HG02759 (cell line): ENCODE measurements at regions not wholly inside any gene's neighbourhood (a gene's known extent, or its start where the extent isn't known, plus 50 kb on each side); places are given as distances from the start of the nearest gene placed in this dataset.
"Not testable (repeated sequence)": the region's sequence is repeated elsewhere in the genome, so short reads cannot be mapped to it uniquely, and the experiment has no call there.

Source experiments
- ATAC-seq: cut with Tn5 transposase; IDR thresholded peaks from one replicate; pipeline ENCODE4 v1.9.1; 2021; ENCODE audit warnings: mild to moderate bottlenecking, moderate library complexity; ENCODE audit not compliant: unreplicated experiment

GRCh38 chr1:221497046-221497445, 244.8 kb downstream of the DUSP10 start:
- no peak for ATAC-seq

GRCh38 chr1:221503268-221503667, 238.6 kb downstream of the DUSP10 start:
- no peak for ATAC-seq

- peak; percentile 59 for ATAC-seq
These were observed 232.1 kb downstream of the DUSP10 start for GRCh38 chr1:221509575-221510355.

- no peak for ATAC-seq
These were observed 230.9 kb downstream of the DUSP10 start for GRCh38 chr1:221510793-221511503.

- no peak for ATAC-seq
These were observed 230.1 kb downstream of the DUSP10 start for GRCh38 chr1:221511797-221512196.

GRCh38 chr1:221514806-221515205, 227.1 kb downstream of the DUSP10 start:
- no peak for ATAC-seq

- ATAC-seq: no peak
These were observed 226.4 kb downstream of the DUSP10 start for GRCh38 chr1:221515496-221515895.

GRCh38 chr1:221517961-221518360, 223.9 kb downstream of the DUSP10 start:
- no peak for ATAC-seq

GRCh38 chr1:221520250-221520649, 221.6 kb downstream of the DUSP10 start:
- no peak for ATAC-seq

- ATAC-seq: no peak
These were observed 220.2 kb downstream of the DUSP10 start for GRCh38 chr1:221521686-221522085.

- no peak for ATAC-seq
These were observed 219.4 kb downstream of the DUSP10 start for GRCh38 chr1:221522529-221522940.

- ATAC-seq: no peak
These were observed 216.1 kb downstream of the DUSP10 start for GRCh38 chr1:221525749-221526148.

- no peak for ATAC-seq
These were observed 214.6 kb downstream of the DUSP10 start for GRCh38 chr1:221527302-221527701.

GRCh38 chr1:221527886-221528624, 213.8 kb downstream of the DUSP10 start:
- no peak for ATAC-seq

GRCh38 chr1:221530159-221530558, 211.7 kb downstream of the DUSP10 start:
- ATAC-seq: not testable (repeated sequence)

GRCh38 chr1:221530791-221531190, 211.1 kb downstream of the DUSP10 start:
- no peak for ATAC-seq

- ATAC-seq: no peak
These were observed 209.7 kb downstream of the DUSP10 start for GRCh38 chr1:221532071-221532773.

GRCh38 chr1:221541296-221541695, 200.6 kb downstream of the DUSP10 start:
- ATAC-seq: no peak

GRCh38 chr1:221543529-221544120, 198.3 kb downstream of the DUSP10 start:
- ATAC-seq: no peak

- ATAC-seq: no peak
These were observed 192.9 kb downstream of the DUSP10 start for GRCh38 chr1:221548942-221549341.

GRCh38 chr1:221549815-221550214, 192.1 kb downstream of the DUSP10 start:
- ATAC-seq: no peak
